K562 (cell line): ENCODE measurements at regions not wholly inside any gene's neighbourhood (a gene's known extent, or its start where the extent isn't known, plus 50 kb on each side); places are given as distances from the start of the nearest gene placed in this dataset.

Experiments
- BCL6 ChIP-seq: fragments of 250-450 bp; sonication (Bioruptor Pico); IDR thresholded peaks from 2 replicates; pipeline ENCODE4 v1.4.0; 2020
- CBFB ChIP-seq: sonication (generic); formaldehyde crosslinking; IDR thresholded peaks from 2 replicates; pipeline ENCODE4 v1.4.0; 2020; ENCODE audit warnings: mild to moderate bottlenecking, missing genetic modification reagents
- CGGBP1 ChIP-seq: fragments of 250-450 bp; sonication (Bioruptor Pico); IDR thresholded peaks from 2 replicates; pipeline ENCODE4 v1.9.0; 2021; ENCODE audit warnings: mild to moderate bottlenecking
- KLF16 ChIP-seq: IDR thresholded peaks from 2 replicates; pipeline ENCODE4 v1.6.1; 2016; ENCODE audit warnings: antibody characterized with exemption
- MTA2 ChIP-seq: fragments of 450-650 bp; IDR thresholded peaks from 2 replicates; pipeline ENCODE4 v1.6.1; 2016; ENCODE audit warnings: low read depth
- NFE2L1 ChIP-seq: fragments of 450-650 bp; IDR thresholded peaks from 2 replicates; pipeline ENCODE4 v1.6.1; 2016; ENCODE audit warnings: missing genetic modification characterization, low read depth, mild to moderate bottlenecking, missing compliant biosample characterization, moderate library complexity, borderline replicate concordance
- NFIC ChIP-seq: fragments of 450-650 bp; IDR thresholded peaks from 2 replicates; pipeline ENCODE4 v1.6.1; 2017; ENCODE audit warnings: mild to moderate bottlenecking, inconsistent platforms
- PPARD ChIP-seq: fragments of 250-450 bp; sonication (Bioruptor Pico); IDR thresholded peaks from 2 replicates; pipeline ENCODE4 v1.8.0; 2022; ENCODE audit warnings: inconsistent platforms, mild to moderate bottlenecking, moderate library complexity
- SNRNP70 ChIP-seq: fragments of 200-400 bp; formaldehyde crosslinking; optimal IDR thresholded peaks from 2 replicates; pipeline ENCODE3; 2017; ENCODE audit warnings: low read depth, low read length
- SP1 ChIP-seq: sonication (generic); formaldehyde crosslinking; IDR thresholded peaks from 2 replicates; pipeline ENCODE4 v1.8.1; 2022; ENCODE audit warnings: mild to moderate bottlenecking, missing genetic modification reagents
- TBP ChIP-seq: optimal IDR thresholded peaks from 2 replicates; pipeline ENCODE3; 2011; ENCODE audit warnings: low read depth, low read length, improper control_type of control experiment
- ZNF232 ChIP-seq: sonication (generic); formaldehyde crosslinking; IDR thresholded peaks from 2 replicates; pipeline ENCODE4 v1.8.0; 2022; ENCODE audit warnings: mild to moderate bottlenecking, missing genetic modification reagents
- ZNF324 ChIP-seq: fragments of 250-450 bp; sonication (Bioruptor Pico); IDR thresholded peaks from 2 replicates; pipeline ENCODE4 v1.4.0; 2020; ENCODE audit warnings: mild to moderate bottlenecking
- ZNF407 ChIP-seq: fragments of 450-650 bp; IDR thresholded peaks from 2 replicates; pipeline ENCODE4 v1.6.1; 2016; ENCODE audit warnings: low read depth
- ZNF507 ChIP-seq: conservative IDR thresholded peaks from 2 replicates; pipeline ENCODE4 v1.6.1; 2017; ENCODE audit warnings: missing genetic modification characterization, missing compliant biosample characterization
- ZNF609 ChIP-seq: sonication (generic); formaldehyde crosslinking; IDR thresholded peaks from 2 replicates; pipeline ENCODE4 v1.8.1; 2023; ENCODE audit warnings: missing genetic modification reagents, mild to moderate bottlenecking, borderline replicate concordance
- ZNF699 ChIP-seq: fragments of 250-450 bp; sonication (Bioruptor Pico); IDR thresholded peaks from 2 replicates; pipeline ENCODE4 v1.8.0; 2021; ENCODE audit warnings: mild to moderate bottlenecking, moderate library complexity; ENCODE audit not compliant: insufficient replicate concordance
- ZZZ3 ChIP-seq: fragments of 450-650 bp; IDR thresholded peaks from 2 replicates; pipeline ENCODE4 v1.6.1; 2016; ENCODE audit warnings: antibody characterized with exemption, mild to moderate bottlenecking, moderate library complexity

GRCh38 chr12:127060310-127060847, 1206.6 kb upstream of the TMEM132C start (continued):
- TF ChIP-seq ZNF407 (peak; percentile 94), ZNF507 (tag) (no peak), CBFB (CRISPR knock-in tag) (no peak), PPARD (CRISPR knock-in tag) (no peak), ZNF609 (CRISPR knock-in tag) (no peak), SP1 (CRISPR knock-in tag) (peak; percentile 70), ZZZ3 (no peak), TBP (peak; percentile 94), NFE2L1 (no peak), ZNF232 (CRISPR knock-in tag) (no peak), KLF16 (0 out of 2 replicates have a peak, but pooled peaks have one; percentile 18), MTA2 (no peak), NFIC (peak; percentile 50; the same call in 1 of the 2 replicates), CGGBP1 (CRISPR knock-in tag) (no peak), SNRNP70 (no peak), ZNF324 (CRISPR knock-in tag) (no peak), BCL6 (no peak), ZNF699 (CRISPR knock-in tag) (no peak)
